Ascending aorta (tissue), 2 donors: ENCODE measurements at regions not wholly inside any gene's neighbourhood (a gene's known extent, or its start where the extent isn't known, plus 50 kb on each side); places are given as distances from the start of the nearest gene placed in this dataset.

ENCODE experiments used
- DNase-seq, 2 donors: peaks; one replicate each; pipeline ENCODE4 v3.0.0-alpha.2; 2019; ENCODE audit warnings: low spot score in 2 of 2
- H3K27ac ChIP-seq, 2 donors: fragments of 200-600 bp; sonication (generic); one replicate each; pipeline ENCODE4 v1.5.1; 2016 to 2017; ENCODE audit warnings: mild to moderate bottlenecking in 1 of 2
- H3K27me3 ChIP-seq: fragments of 200-600 bp; sonication (generic); one replicate; pipeline ENCODE4 v1.5.1; 2017
- H3K36me3 ChIP-seq, 2 donors: fragments of 200-600 bp; sonication (generic); one replicate each; pipeline ENCODE4 v1.5.1; 2016
- H3K4me1 ChIP-seq, 2 donors: fragments of 200-600 bp; sonication (generic); one replicate each; pipeline ENCODE4 v1.5.1; 2016 to 2017; ENCODE audit warnings: mild to moderate bottlenecking in 1 of 2
- H3K4me3 ChIP-seq, 2 donors: fragments of 200-600 bp; sonication (generic); one replicate each; pipeline ENCODE4 v1.5.1; 2016 to 2017; ENCODE audit warnings: mild to moderate bottlenecking in 1 of 2
- H3K9me3 ChIP-seq, 2 donors: fragments of 200-600 bp; sonication (generic); one replicate each; pipeline ENCODE4 v1.5.1; 2016
- intact Hi-C: fragments of 100-400 bp; cut with DNase I; formaldehyde crosslinking; loops from one replicate; pipeline ENCODE4 v1.15.1; 2023
- TF ChIP-seq, protein P1 (sequence below), 3 experiments: fragments of 200-600 bp in 2 of 3; fragments of 450-650 bp in 1 of 3; sonication (generic) in 2 of 3; IDR thresholded peaks; one replicate each; pipeline ENCODE4 v1.5.1; 2016 to 2019; ENCODE audit warnings: antibody characterized with exemption in 3 of 3, mild to moderate bottlenecking in 1 of 3, moderate library complexity in 1 of 3

DNA sequence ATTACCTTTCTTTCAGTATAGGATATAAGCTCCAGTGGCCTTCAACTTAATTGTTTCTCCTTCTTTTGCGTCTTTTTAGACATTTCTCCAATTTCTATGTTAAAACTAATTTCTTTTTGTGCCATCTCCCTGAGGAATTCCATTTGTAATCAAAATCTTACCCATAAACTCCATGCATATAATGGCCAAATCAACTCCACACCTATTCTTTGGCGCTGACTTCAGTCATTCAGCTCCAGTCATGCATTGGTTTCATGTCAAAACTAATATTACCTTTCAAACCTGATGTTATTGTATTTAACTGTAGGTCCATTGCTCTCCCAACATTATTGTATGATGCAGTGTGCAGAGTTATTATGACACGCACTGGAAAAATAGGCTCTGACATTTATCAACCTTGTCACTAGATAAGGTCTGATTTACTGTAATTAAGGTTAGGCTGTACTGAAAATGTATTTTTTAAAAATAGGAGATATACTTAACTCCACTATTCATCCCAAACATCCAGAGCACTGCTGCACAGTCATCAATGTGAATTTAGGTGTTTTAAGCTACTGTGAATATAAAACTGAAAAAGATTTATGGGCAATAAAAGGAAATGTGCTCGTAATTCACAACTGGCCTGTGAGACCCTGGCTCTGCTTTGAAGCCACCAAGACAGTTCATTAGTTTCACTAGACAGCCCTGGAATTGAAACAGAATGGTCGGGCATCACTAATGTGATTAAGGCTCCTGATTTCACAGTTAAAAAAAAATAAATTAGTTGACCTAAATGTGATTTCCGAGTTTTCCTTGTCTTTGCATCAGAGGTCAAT, 180.6 kb upstream of the GRIA4 start:
- Histone ChIP-seq H3K4me1 (no peaks in the 10 kb centered on the region), H3K36me3 (no peaks in the 10 kb centered on the region), H3K4me3 (no peak overlapping the region), H3K27ac (no peak overlapping the region), H3K9me3 (no peaks in the 10 kb centered on the region), H3K27me3 (no peaks in the 10 kb centered on the region)
- intact Hi-C loops: no loop called here
- no peak for DNase-seq
- TF ChIP-seq, protein P1, sequence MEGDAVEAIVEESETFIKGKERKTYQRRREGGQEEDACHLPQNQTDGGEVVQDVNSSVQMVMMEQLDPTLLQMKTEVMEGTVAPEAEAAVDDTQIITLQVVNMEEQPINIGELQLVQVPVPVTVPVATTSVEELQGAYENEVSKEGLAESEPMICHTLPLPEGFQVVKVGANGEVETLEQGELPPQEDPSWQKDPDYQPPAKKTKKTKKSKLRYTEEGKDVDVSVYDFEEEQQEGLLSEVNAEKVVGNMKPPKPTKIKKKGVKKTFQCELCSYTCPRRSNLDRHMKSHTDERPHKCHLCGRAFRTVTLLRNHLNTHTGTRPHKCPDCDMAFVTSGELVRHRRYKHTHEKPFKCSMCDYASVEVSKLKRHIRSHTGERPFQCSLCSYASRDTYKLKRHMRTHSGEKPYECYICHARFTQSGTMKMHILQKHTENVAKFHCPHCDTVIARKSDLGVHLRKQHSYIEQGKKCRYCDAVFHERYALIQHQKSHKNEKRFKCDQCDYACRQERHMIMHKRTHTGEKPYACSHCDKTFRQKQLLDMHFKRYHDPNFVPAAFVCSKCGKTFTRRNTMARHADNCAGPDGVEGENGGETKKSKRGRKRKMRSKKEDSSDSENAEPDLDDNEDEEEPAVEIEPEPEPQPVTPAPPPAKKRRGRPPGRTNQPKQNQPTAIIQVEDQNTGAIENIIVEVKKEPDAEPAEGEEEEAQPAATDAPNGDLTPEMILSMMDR (IDR thresholded peaks at IDR 0.05): no peak

DNA sequence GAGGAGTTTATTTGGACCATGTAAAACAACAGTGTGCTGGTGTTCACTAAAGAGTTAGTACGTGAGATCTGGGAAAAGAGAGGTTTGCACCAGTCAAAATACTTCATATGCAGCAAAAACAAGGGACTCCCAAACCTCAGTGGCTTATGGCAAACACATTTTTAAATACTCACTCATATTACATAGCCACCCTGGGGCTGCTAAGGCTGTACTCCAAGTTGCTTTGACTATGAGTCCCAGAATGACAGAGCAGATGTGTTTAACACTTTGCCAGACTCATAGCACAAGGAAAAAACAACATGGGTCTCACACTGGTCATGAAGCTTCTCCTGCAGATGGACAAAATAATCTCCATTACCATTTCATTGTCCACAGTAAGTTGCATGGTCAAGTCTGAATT, 202.8 kb upstream of the GRIA4 start:
- Histone ChIP-seq H3K27me3 (no peaks in the 10 kb centered on the region), H3K4me1 (no peaks in the 10 kb centered on the region), H3K27ac (no peak overlapping the region), H3K36me3 (no peaks in the 10 kb centered on the region), H3K9me3 (no peaks in the 10 kb centered on the region), H3K4me3 (no peak overlapping the region)
- TF ChIP-seq, protein P1 (IDR thresholded peaks at IDR 0.05): no peak
- intact Hi-C loops: no loop called here
- DNase-seq: no peak

DNA sequence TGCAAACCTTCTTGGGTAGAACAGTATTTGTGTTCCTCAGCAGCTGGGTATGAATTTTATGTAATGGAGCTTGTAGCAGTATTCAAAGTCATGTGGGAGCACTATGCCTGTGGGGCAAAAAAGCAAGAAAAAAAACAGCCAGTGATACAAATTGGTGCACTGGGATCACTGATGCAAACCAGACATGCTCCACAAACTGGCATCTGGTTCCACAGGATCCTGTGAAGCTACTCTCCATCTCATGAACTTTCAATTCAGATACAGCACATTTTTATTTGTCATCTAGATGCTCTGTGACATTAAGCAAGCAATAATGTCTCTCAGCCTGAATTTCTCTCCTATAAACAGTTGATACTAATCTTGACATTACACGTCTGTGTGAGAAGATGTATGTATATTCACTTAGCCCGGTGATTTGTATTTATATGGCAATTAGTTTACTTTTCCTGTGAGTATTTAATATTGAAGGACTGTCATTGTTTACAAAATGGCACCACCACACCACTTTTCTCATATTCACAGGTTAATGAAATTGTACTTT, 208.5 kb upstream of the GRIA4 start:
- intact Hi-C loops: no loop called here
- no peaks in the 10 kb centered on the region for H3K4me1 ChIP-seq
- no peaks in the 10 kb centered on the region for H3K9me3 ChIP-seq
- H3K36me3 ChIP-seq: no peaks in the 10 kb centered on the region
- no peaks in the 10 kb centered on the region for H3K27me3 ChIP-seq
- TF ChIP-seq, protein P1 (IDR thresholded peaks at IDR 0.05): no peak
- no peak overlapping the region for H3K27ac ChIP-seq
- no peak overlapping the region for H3K4me3 ChIP-seq
- no peak for DNase-seq

DNA sequence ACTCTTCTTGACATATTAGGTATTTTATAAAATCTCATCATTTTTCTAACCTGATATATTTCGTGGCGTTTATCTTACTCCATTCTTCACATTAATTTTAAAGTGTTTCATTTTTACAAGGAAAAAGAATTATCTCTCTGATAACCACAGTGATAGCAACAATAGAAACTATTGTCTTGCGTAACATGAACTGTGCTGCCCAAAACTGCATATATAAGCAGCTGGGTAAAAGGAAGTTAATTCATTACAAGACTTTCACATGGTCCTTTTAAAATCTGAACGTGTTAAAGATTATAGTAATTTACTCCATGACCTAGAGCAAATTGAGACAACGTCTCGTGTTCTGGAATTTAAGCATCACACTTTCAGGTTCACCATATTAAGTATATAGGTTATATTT, 210.4 kb upstream of the GRIA4 start:
- intact Hi-C loops: no loop called here

DNA sequence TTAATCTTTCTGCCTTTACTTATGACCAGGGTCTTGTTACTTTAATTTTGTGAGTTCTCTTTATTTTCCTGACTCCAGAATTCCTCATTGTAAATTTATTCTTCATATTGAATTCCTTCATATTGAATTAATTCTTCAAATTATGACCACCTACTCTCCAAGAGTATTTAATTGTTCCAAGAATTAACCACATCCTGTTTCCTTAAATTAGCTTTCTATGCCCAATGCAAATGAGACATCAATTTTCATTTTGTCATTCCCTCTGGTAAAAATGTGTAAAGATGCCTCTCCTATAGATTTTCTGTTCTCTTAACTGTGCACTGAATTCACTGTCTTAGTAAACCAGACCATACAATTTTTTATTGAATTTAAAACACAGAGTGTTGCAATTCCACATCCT, 211.2 kb upstream of the GRIA4 start:
- no peak overlapping the region for H3K27ac ChIP-seq
- TF ChIP-seq, protein P1 (IDR thresholded peaks at IDR 0.05): no peak
- H3K9me3 ChIP-seq: no peaks in the 10 kb centered on the region
- H3K27me3 ChIP-seq: no peaks in the 10 kb centered on the region
- no peaks in the 10 kb centered on the region for H3K4me1 ChIP-seq
- no peak overlapping the region for H3K4me3 ChIP-seq
- no peaks in the 10 kb centered on the region for H3K36me3 ChIP-seq
- intact Hi-C loops: no loop called here
- no peak for DNase-seq

More for the DNA sequence above, 210.4 kb upstream of the GRIA4 start:
- no peak overlapping the region for H3K4me3 ChIP-seq
- H3K9me3 ChIP-seq: no peaks in the 10 kb centered on the region
- no peak overlapping the region for H3K27ac ChIP-seq
- H3K36me3 ChIP-seq: no peaks in the 10 kb centered on the region
- no peaks in the 10 kb centered on the region for H3K4me1 ChIP-seq
- H3K27me3 ChIP-seq: no peaks in the 10 kb centered on the region
- TF ChIP-seq, protein P1 (IDR thresholded peaks at IDR 0.05): no peak
- no peak for DNase-seq
